GM19395 (cell line): ENCODE measurements at regions not wholly inside any gene's neighbourhood (a gene's known extent, or its start where the extent isn't known, plus 50 kb on each side); places are given as distances from the start of the nearest gene placed in this dataset.

Experiments
- ATAC-seq: cut with Tn5 transposase; IDR thresholded peaks from one replicate; pipeline ENCODE4 v1.9.1; 2021; ENCODE audit warnings: mild to moderate bottlenecking, moderate library complexity; ENCODE audit not compliant: unreplicated experiment

DNA sequence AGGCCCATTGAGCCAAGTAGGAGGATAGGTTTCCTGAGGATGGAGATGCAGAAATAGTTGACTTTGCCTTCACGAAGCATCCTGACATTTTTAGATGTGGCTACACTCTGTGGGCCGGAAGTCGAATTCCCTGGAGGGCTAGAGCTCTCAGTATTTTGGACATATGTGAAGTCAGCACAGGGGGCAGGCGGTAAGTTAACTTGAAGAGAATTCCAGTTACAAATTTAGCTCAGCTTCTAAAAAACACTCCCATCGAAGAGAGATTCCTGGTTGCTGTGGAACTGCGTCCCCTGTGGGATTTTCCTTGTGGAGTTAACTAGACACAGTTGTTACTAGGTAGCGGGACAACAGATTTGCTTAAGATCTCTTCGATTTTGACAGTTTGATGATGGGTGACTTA is 161.9 kb upstream of the RGMA start:
- ATAC-seq, result no peak

DNA sequence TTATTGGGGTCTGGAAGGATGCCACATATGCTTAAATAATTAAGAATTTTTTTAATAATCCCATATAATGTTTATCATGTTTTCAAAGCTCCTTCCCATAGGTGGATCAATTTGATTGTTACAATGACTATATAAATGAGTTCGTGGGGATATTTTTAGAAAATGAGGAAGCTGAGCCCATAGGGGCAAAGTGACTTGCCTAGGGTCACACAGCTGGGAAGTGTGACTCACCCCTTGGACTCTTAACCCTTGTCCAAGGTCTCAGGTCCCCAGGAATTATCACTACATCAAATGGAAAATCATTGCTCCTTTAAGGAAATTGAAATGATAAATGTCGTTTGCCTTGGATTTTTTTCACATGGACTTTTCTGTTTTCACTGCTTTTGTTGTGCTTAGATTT is 161.2 kb upstream of the RGMA start:
- ATAC-seq, result no peak

DNA sequence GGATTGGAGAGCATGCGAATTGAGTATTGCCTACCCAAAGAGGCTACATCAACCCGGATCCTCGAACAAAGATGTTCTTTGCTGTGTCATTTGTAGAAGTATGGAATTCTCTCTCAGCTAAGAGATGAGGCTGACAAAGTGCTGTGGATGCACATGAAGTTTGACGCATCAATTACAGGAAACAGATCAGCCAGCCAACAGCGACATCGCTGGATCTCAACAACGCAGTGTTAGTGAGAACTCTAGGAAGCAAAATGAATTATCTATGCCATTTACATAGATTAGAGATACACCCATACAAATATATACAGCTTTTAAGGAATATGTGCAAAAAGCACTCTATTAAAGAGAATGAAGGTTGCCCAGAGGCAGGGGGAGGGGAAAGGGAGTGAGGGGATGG is 160.6 kb upstream of the RGMA start:
- ATAC-seq, result no peak

DNA sequence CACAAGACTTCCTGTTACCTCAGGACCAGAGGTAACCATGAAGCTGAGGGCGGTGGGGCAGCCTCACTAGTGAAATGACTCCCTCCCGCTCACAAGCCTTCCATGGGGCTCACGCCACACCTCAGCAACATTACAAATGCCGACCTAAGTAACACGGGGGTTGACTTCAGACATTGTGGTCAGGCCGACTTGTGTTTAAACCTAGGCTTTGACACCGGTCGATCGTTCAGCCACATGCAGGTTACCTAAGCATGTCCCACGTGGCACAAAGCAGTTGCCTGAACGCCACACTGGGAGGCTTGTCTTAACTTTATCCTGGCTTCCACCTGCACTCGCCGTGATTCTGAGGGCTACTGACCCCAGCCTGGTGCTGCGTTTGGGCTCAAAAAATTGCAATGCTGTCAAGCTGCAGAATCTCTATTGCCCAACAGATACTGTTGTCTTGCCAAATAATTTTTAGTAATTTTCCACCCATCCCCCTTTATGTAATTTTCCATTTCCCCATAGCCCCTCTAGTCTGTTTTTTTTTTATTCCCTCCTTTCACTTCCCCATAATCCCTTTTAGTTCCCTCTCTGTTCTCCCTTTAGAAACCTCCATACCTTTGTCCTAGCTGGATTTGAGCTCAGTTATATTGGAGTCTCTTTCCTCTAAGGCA is 158.6 kb upstream of the RGMA start:
- ATAC-seq, result no peak

DNA sequence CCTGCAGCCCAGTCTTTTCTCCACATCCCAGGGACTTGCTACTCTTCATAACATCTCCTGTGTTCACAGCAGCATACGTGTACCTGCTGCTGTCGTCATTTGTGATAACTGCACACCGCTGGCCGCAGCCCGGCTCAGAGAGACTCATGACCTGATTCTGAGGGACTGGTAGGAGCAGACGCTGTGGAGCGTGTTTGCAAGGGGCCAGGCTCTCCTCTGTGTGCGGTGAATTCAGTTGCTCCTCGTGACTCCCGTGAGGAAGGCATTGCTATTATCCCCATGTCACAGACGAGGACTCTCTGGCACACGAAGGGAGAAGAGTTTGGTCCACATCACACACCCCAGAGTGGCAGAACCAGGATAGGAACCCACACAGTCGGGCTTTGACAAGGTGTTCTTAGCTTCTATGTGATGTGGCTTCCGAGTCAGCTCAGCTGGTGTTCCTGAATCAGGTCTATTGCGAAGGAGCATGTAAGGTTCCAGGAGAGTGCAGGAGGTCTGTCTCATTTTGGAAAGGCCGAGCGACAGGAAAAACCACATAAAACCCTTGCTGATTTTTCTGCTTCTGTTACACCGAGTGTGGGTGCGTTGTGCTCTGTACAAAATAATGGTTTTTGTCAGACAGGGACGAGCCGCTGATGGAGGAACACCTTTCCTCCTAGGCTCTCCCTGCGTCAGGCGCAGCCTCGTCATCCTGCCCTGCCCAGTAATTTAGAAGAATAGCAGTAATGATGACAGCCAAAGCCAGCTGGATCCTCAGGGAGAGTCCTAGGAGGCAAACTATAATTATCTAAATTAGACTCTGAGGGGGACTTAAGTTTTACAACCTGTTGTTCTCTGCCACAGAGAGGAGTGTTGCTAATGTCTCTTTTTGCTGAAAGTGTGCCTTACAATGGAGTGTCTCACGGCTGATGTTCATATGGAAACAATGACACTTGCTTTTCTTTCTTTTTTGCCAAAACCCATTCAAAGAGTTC is 157.5 kb upstream of the RGMA start:
- no peak for ATAC-seq

DNA sequence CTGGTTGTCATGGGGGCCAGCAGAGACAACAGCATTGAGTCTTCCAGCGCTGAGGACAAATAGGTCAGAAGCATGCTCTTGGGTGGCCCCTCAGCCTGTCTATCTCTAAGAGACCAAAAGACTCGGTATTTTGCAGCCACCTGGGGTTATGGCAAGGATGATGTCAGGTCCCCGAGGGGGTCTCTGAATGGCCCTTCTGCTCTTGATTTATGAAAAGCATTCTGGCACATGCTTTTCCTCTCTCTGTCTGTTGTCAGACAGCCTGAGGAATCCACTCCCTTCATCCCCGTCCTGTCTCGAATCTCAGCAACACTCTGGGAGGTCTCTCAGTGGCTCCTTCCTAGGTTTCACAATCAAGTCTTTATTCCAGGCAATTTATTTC is 156.6 kb upstream of the RGMA start:
- no peak for ATAC-seq

DNA sequence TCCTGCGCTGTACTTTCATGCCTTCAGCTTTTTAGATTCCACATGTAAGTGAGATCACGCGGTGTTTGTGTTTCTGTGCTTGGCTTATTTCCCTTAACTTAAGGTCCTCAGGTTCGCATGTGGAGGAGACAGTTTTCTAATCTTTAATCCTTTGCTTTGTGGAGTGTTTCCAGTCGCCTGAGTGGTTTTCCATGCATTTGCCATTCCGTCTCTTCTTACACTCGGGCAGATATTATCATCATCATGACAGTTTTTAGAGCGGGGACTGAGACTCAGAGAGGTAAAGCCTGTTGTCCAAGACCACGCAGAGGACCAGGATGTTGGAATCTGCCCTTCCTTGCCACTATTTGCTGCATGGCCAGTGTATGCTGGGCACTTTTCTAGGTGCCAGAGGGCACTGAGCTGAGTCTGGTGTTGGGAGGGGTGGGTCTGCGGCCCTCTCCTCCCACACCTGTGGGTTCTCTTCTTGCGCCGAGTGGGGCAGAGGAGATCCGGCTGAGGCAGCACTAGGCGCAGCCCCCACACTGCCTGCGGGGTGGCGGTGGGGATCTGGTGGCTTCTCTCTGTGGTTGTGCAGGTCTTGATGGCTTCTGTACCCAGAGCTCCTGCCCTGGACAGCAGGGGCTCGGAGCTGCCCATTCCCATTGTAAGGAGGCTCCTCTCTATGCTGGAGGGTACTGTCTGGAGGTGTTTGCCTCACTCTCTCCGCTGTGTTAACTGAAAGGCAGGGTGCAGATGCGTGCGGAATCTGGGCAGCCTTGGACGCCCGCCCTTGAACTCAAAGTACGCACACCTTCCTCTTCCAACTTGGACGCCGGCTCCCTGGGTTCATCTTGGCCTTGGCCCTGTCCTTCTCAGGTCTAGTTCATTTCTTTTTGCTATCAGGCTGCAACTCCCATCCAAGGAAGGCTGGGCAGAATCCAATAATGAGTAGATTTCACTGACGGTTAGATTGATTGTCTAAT is 156.0 kb upstream of the RGMA start:
- no peak for ATAC-seq

DNA sequence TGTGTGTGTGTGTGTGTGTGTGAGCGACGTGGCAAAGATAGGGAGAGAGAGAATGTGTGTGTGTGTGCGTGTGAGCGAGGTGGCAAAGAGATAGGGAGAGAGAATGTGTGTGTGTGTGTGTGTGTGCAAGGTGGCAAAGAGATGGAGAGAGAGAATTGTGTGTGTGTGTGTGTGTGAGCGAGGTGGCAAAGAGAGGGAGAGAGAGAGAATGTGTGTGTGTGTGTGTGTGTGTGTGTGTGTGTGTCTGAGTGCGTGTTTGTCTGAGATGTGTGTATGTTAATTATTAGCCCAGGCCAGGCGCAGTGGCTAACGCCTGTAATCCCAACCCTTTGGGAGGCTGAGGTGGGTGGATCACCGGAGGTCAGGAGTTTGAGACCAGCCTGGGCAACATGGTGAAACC is 154.6 kb upstream of the RGMA start:
- no peak for ATAC-seq

DNA sequence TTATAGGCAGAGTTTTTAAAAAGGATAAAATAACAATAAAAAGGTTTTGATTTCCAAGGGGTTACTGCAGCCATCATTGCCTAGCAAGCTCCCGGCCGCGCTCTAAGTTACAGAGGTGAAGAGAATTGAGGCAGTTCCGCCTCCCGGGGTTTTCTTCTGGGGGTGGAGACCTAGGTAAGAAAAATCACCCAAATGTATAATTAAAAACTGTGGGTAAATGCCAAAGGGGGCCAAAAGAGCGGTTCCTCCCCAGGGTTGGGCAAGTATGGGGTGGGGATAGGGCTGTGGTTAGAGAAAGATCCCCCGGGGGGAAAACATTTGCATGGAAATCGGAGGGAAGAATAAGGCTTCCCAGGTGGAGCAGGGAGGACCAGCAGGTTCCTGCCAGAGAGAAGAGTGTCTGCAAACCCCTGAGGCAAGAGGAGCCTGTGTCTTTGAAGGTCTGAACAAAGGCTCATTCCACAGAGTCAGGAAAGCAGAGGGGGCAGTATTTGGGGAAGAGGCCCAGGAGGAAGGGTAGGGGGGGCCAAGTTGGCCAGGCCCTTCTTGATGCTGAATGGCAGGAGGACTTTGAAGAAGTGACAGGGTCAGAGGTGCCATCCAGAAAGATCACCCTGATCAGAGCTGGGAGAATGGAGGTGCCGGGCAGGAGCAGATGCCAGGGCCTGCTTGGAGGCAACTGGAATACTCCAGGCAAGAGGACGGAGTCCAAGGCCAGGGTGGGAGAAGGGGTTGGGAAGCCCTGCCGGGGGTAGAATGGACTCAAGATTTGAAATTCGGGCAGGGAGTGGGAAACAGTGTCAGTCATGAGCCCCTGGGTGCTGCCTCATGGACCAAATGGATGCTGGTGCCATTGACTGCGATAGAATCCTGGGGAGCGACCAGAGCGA is 152.9 kb upstream of the RGMA start:
- ATAC-seq, result no peak

DNA sequence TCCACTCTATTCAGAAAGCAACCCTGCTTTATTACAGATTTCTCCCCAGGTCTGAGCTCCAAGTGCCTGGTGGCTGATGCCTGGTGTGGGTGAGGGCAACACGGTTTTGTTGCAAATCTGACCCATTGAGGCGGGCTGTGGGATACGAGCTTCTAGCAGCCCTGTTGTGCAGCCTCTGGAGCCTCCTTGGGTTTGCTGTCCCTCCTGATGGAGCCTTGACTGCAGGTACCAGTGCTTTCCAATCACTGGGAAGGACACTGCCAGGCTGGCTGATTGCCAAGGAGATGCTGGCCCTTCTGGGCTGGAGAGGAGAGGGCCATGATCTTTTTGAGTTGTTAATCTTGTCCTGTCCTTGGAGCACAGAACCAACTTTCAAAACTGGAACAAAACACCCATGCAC is 151.0 kb upstream of the RGMA start:
- no peak for ATAC-seq

DNA sequence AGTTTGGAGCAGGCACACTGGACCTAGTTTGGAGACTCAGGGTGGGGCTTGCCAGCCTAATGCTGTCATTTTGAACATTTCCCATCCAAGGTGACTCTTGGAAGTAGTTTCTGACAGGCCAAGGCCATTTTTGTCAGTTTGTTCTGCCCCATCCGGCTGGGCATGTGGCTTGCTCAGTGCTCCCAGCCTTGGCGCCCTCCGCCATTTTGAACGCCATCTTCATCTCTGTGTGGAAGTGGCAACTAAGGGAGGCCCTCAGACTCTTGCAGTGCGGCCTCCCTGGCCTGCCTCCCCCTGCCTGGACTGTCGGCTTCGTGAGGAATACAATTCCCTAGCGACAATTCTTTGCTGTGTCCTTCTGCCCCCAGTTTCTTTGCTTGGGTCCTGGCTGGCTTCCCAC is 150.6 kb upstream of the RGMA start:
- ATAC-seq, result no peak

DNA sequence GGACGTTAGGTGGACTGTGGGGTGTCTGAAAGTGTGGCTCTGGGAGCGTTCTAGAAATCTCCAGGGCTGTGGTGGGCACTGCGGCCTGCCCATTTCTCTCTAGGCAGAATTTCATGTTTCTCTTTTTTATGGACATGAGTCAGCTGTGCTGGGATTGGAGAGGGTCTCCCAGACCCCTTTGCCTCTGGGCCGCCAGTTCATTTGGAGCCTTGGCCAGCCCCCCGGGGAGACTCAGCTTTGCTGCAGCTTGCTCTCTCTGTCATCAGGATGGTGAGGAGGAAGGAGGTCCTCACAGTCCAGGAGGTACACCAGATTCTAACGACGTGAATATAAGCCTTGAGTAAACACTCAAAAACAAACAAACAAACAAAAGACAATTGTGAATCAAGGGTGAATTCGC is 149.6 kb upstream of the RGMA start:
- no peak for ATAC-seq

DNA sequence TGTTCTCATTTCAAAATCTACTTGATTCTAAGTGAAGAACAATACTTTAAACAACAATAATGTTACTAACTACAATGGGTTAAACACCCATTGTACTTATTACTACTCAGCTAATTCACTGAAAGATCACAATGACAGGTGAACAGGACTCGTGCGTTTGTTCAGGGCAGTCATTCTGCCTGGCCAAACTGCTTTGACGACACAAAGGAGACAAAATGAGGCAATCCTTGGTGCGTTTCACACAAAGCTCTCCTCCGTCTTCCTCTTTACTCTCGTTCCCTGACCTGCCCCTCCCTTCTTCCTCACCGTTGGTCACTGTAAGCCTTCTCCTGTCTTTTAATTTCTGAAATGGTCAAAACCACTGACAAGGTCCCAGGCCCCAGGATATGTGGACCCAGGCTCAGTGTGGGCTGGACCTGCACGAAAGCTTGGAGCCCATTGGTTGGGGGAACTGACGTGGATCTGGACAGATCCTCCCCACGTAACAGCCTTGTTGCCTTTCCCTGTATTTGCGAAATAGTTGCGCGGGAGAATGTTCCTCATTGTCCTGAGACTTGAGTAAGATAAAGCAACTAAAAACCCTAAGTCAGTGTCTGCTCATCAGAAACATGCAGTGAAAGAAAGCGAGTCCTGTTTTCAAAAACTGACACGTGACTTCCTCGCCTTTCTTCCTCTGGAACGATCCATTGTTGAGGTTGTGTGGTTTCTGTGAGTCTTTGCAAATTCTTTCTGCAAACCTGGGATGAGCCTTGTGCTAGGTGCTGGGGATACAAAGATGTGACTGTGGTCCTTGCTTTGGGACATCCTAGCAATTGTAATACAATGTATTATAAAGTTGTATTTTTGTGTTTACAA is 147.1 kb upstream of the RGMA start:
- ATAC-seq, result no peak

DNA sequence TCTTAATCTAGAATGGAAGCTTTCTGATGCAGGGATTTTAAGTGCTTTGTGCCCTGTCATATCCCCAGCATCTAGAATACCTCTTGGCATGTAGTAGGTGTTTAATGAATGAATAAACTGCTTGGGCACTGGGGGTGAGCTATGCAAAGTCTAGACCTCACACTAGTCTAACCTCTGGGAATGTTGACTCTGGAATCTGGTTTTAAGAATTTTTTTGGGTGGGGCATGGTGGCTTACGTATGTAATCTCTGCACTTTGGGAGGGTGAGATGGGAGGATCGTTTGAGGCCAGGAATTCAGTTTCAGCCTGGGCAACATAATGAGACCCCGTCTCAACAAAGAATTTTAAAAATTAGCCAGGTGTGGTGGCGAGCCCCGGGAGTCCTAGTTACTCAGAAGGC is 146.3 kb upstream of the RGMA start:
- no peak for ATAC-seq

DNA sequence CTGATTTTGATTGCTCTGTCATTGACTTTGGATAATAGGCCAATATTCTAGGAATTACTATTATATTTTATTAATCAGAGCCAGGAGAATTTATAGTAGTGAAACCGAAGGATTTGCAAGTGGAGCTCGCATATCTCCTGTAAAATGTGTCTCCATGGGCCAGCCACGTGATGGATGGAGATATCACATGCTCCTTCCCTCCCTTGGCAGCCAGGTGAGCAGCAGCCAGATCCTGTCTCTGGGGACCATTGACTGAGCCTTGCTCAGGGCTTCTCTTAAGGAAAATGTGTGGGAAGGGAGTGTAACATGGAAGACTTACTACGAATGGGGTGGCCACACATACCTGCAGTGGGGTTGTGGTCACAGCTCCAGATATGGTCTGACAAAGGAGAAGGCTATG is 144.7 kb upstream of the RGMA start:
- ATAC-seq, result no peak

DNA sequence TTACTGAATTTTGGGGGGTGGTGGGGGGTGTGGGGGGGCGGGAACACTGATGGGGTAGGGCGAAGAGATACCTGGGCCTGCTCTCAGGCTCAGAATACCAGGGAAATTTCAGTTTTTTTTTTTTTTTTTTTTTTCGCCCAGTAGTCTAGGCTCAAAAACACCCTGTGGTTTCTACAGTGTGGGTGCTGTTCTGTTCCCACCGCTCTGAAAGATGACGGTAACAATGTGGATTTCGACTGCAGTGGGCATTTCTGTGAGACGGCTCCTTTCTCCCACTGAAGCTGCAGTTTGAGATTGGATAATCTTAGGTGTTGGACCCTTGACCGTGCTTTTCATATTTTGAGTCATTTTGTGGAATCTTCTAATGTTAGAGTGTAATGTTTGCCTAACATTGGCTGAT is 143.8 kb upstream of the RGMA start:
- no peak for ATAC-seq

DNA sequence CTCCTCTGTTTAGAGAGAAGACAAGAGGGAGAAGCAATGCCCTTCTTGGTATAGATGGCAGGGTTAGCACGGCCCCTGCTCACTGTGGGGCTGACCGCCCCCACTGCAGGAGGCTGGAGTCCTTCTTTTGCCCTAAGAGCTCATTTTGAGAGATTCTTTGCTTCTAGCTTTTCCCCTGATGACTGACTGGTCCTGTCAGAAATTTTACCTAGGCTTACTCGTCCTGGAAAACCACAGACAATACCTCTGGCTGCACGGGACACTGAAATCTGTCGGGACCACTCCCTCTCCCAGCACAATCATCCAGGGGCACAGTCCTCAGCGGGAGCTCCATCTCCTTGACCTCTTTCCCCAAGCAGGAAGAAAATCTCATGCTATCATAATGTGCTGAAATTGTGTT is 143.0 kb upstream of the RGMA start:
- ATAC-seq, result no peak

DNA sequence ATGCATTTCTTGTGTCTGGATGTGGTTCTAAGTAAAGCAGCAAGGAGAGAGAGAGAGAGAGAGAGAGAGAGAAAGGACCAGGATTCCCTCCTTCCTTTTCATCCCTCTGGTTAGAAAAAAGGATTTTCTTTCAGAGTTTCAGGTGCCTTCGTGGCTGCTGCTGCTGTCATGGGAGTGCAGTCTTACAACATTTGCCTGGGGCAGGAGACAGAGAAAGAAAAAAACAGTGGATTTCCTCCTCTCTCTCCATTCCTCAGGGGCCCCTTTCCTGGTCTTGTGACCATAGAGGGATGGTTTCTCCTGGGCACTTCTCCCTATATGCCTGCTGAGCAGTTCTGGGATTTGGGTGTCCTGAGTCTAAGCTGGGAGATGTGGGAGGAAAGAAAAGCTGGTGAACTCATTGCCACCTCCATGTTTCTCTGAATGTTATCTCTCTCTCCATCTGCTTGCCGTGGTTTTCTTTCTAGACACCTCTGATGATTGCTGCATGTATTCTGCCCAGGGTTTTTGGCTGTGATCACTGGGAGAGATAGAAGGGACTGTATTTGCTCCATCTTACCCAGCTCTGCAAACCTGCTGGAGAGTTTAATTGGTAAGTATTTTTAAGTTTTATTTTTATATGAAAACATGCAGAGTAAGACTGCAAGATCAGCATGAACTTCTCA is 142.4 kb upstream of the RGMA start:
- ATAC-seq, result no peak

DNA sequence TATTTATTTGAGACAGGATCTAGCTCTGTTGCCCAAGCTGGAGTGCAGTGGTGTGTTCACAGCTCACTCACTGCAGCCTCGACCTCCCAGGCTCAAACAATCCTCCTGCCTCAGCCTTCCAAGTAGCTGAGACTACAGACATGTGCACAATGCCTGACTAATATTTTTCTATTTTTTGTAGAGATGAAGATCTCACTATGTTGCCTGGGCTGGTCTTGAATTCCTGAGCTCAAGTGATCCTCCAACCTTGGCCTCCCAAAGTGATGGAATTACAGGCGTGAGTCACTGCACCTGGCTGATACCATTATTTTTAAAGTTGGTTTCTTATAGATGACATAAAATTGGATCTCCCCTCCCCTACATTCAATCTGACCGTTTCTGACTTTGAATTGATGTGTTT is 139.5 kb upstream of the RGMA start:
- no peak for ATAC-seq
